GM23248 (cell line): ENCODE measurements at regions not wholly inside any gene's neighbourhood (a gene's known extent, or its start where the extent isn't known, plus 50 kb on each side); places are given as distances from the start of the nearest gene placed in this dataset.

ENCODE experiments used
- DNase-seq: peaks from one replicate; pipeline ENCODE4 v3.0.0-alpha.2; 2015
- H2AFZ ChIP-seq: fragments of 200-600 bp; sonication (generic); 2 replicates; pipeline ENCODE4 v1.6.1; 2016; ENCODE audit warnings: antibody characterized with exemption
- H3F3A ChIP-seq: fragments of 200-600 bp; sonication (generic); 2 replicates; pipeline ENCODE4 v1.6.1; 2016; ENCODE audit warnings: mild to moderate bottlenecking, antibody characterized with exemption, mixed run types; ENCODE audit not compliant: insufficient read depth
- H3K27ac ChIP-seq: fragments of 200-600 bp; sonication (generic); 2 replicates; pipeline ENCODE4 v1.5.1; 2016; ENCODE audit warnings: mild to moderate bottlenecking
- H3K27me3 ChIP-seq: fragments of 200-600 bp; sonication (generic); replicated peaks from 2 replicates; pipeline ENCODE4 v1.6.1; 2016; ENCODE audit warnings: mild to moderate bottlenecking; ENCODE audit not compliant: insufficient read depth
- H3K36me3 ChIP-seq: fragments of 200-600 bp; sonication (generic); 2 replicates; pipeline ENCODE4 v1.6.1; 2016; ENCODE audit warnings: low read depth, mild to moderate bottlenecking
- H3K4me1 ChIP-seq: fragments of 200-600 bp; sonication (generic); 2 replicates; pipeline ENCODE4 v1.6.1; 2016; ENCODE audit warnings: mild to moderate bottlenecking; ENCODE audit not compliant: insufficient read depth
- H3K4me2 ChIP-seq: fragments of 200-600 bp; sonication (generic); one replicate; pipeline ENCODE4 v1.6.1; 2016; ENCODE audit warnings: mild to moderate bottlenecking; ENCODE audit not compliant: unreplicated experiment
- H3K4me3 ChIP-seq: fragments of 200-600 bp; sonication (generic); 2 replicates; pipeline ENCODE4 v1.5.1; 2016; ENCODE audit warnings: mild to moderate bottlenecking
- H3K79me2 ChIP-seq: fragments of 200-600 bp; sonication (generic); 2 replicates; pipeline ENCODE4 v1.6.1; 2016; ENCODE audit warnings: mild to moderate bottlenecking; ENCODE audit not compliant: insufficient read depth
- H3K9ac ChIP-seq: fragments of 200-600 bp; sonication (generic); 2 replicates; pipeline ENCODE4 v1.6.1; 2016; ENCODE audit warnings: mild to moderate bottlenecking
- H3K9me2 ChIP-seq: fragments of 200-600 bp; sonication (generic); 2 replicates; pipeline ENCODE4 v1.6.1; 2016; ENCODE audit warnings: mixed run types, mild to moderate bottlenecking, moderate library complexity; ENCODE audit not compliant: insufficient read depth
- H3K9me3 ChIP-seq: fragments of 200-600 bp; sonication (generic); one replicate; pipeline ENCODE4 v1.6.1; 2017; ENCODE audit warnings: low read depth
- H4K20me1 ChIP-seq: fragments of 200-600 bp; sonication (generic); 2 replicates; pipeline ENCODE4 v1.6.0; 2016; ENCODE audit not compliant: insufficient read depth
- EZH2 ChIP-seq: fragments of 200-600 bp; sonication (generic); IDR thresholded peaks from 2 replicates; pipeline ENCODE4 v1.6.1; 2018; ENCODE audit warnings: antibody characterized with exemption, mild to moderate bottlenecking; ENCODE audit not compliant: insufficient read depth, poor library complexity, severe bottlenecking
- EZH2phosphoT487 ChIP-seq: fragments of 200-600 bp; sonication (generic); IDR thresholded peaks from 2 replicates; pipeline ENCODE4 v1.6.1; 2018; ENCODE audit warnings: antibody characterized with exemption, moderate library complexity, mild to moderate bottlenecking, low read depth; ENCODE audit not compliant: insufficient read depth
- WGBS, 2 experiments: methylation state at CpG; one replicate each; pipeline ENCODE4 v1.1.6; 2015 to 2017; ENCODE audit warnings: low lambda C conversion rate in 2 of 2, low coverage in 1 of 2; ENCODE audit errors: missing lambda C conversion rate in 2 of 2; 5-methylcytosine and 5-hydroxymethylcytosine counted together
- in situ Hi-C: fragments of 300-500 bp; cut with MboI; formaldehyde crosslinking; loops from 2 replicates; pipeline ENCODE4 v1.15.0; 2020

GRCh38 chr4:1518997-1519700 lies 112.9 kb upstream of the NKX1-1 start:
- in situ Hi-C loops: no loop called here
- WGBS, 2 experiments: 60 to 67% methylated on average over 15 to 20 of the region's 20 CpGs

GRCh38 chr4:1517592-1518411 lies 111.6 kb upstream of the NKX1-1 start:
- no peak overlapping the region for H3K9ac ChIP-seq
- no peak for DNase-seq
- H2AFZ ChIP-seq: no peak overlapping the region
- H3K4me2 ChIP-seq: no peak overlapping the region
- no peaks in the 10 kb centered on the region for H3K9me2 ChIP-seq
- no peak overlapping the region for H3K4me3 ChIP-seq
- TF ChIP-seq EZH2: no peak
- H3K36me3 ChIP-seq: no peaks in the 10 kb centered on the region
- 52 to 65% methylated on average over 16 to 22 of the region's 22 CpGs for WGBS, 2 experiments
- no peaks in the 10 kb centered on the region for H3F3A ChIP-seq
- in situ Hi-C loops: no loop called here
- no peaks in the 10 kb centered on the region for H3K4me1 ChIP-seq
- peaks cover 18% of the 10 kb centered on the region for H3K27me3 ChIP-seq
- H4K20me1 ChIP-seq: no peaks in the 10 kb centered on the region
- H3K79me2 ChIP-seq: no peaks in the 10 kb centered on the region
- no peak overlapping the region for H3K27ac ChIP-seq
- H3K9me3 ChIP-seq: no peaks in the 10 kb centered on the region

More at GRCh38 chr4:1518997-1519700, 112.9 kb upstream of the NKX1-1 start:
- H3K4me1 ChIP-seq: no peaks in the 10 kb centered on the region
- H3K36me3 ChIP-seq: no peaks in the 10 kb centered on the region
- H4K20me1 ChIP-seq: no peaks in the 10 kb centered on the region
- H3K79me2 ChIP-seq: no peaks in the 10 kb centered on the region
- no peaks in the 10 kb centered on the region for H3K9me2 ChIP-seq
- H3K4me3 ChIP-seq: no peak overlapping the region
- H2AFZ ChIP-seq: no peak overlapping the region
- no peak for TF ChIP-seq EZH2phosphoT487
- TF ChIP-seq EZH2: no peak
- no peak overlapping the region for H3K9ac ChIP-seq
- DNase-seq: no peak
- H3F3A ChIP-seq: no peaks in the 10 kb centered on the region
- no peak overlapping the region for H3K4me2 ChIP-seq
- H3K27ac ChIP-seq: no peak overlapping the region
- H3K27me3 ChIP-seq: peaks cover 18% of the 10 kb centered on the region
- no peaks in the 10 kb centered on the region for H3K9me3 ChIP-seq

- TF ChIP-seq EZH2phosphoT487: no peak
- no peak for TF ChIP-seq EZH2
These were observed 110.7 kb upstream of the NKX1-1 start for GRCh38 chr4:1516881-1517480.

GRCh38 chr4:1516261-1516660 lies 110.0 kb upstream of the NKX1-1 start:
- Histone ChIP-seq H3K4me3 (no peak overlapping the region), H3F3A (no peaks in the 10 kb centered on the region), H3K9me3 (no peaks in the 10 kb centered on the region), H3K27ac (no peak overlapping the region), H3K9ac (no peak overlapping the region), H4K20me1 (no peaks in the 10 kb centered on the region), H2AFZ (no peak overlapping the region), H3K27me3 (peaks cover 12% of the 10 kb centered on the region), H3K4me1 (no peaks in the 10 kb centered on the region), H3K36me3 (no peaks in the 10 kb centered on the region), H3K9me2 (no peaks in the 10 kb centered on the region), H3K79me2 (no peaks in the 10 kb centered on the region), H3K4me2 (no peak overlapping the region)
- in situ Hi-C loops: no loop called here
- WGBS, 2 experiments: 19 to 22% methylated on average over 10 of the region's 10 CpGs
- TF ChIP-seq EZH2: no peak
- TF ChIP-seq EZH2phosphoT487: no peak
- no peak for DNase-seq

More at GRCh38 chr4:1516881-1517480, 110.7 kb upstream of the NKX1-1 start:
- no peaks in the 10 kb centered on the region for H3K4me1 ChIP-seq
- H3K9me2 ChIP-seq: no peaks in the 10 kb centered on the region
- no peak overlapping the region for H3K27ac ChIP-seq
- no peaks in the 10 kb centered on the region for H4K20me1 ChIP-seq
- DNase-seq: no peak
- H3K4me3 ChIP-seq: no peak overlapping the region
- no peaks in the 10 kb centered on the region for H3K9me3 ChIP-seq
- in situ Hi-C loops: no loop called here
- no peaks in the 10 kb centered on the region for H3F3A ChIP-seq
- 52 to 63% methylated on average over 15 of the region's 15 CpGs for WGBS, 2 experiments
- H3K36me3 ChIP-seq: no peaks in the 10 kb centered on the region
- no peak overlapping the region for H3K9ac ChIP-seq
- H3K79me2 ChIP-seq: no peaks in the 10 kb centered on the region
- peaks cover 18% of the 10 kb centered on the region for H3K27me3 ChIP-seq
- no peak overlapping the region for H2AFZ ChIP-seq
- H3K4me2 ChIP-seq: no peak overlapping the region
